ENCODE measurements at regions not wholly inside any gene's neighbourhood (a gene's known extent, or its start where the extent isn't known, plus 50 kb on each side); places are given as distances from the start of the nearest gene placed in this dataset.

GRCh38 chr21:27646056-27646455 lies 679.2 kb upstream of the ADAMTS5 start:
- no peak for DNase-seq (ENCODE audit: low read depth)

GRCh38 chr21:27645285-27645684 lies 678.4 kb upstream of the ADAMTS5 start:
- DNase-seq (ENCODE audit: low read depth) = no peak

GRCh38 chr21:27643326-27643725 lies 676.4 kb upstream of the ADAMTS5 start:
- DNase-seq (ENCODE audit: low read depth) = no peak

GRCh38 chr21:27639286-27639685 lies 672.4 kb upstream of the ADAMTS5 start:
- DNase-seq (ENCODE audit: low read depth) = no peak

GRCh38 chr21:27636656-27637055 lies 669.8 kb upstream of the ADAMTS5 start:
- DNase-seq (ENCODE audit: low read depth) = no peak

- no peak for DNase-seq (ENCODE audit: low read depth)
Measured at GRCh38 chr21:27633631-27634030, 666.7 kb upstream of the ADAMTS5 start.

- no peak for DNase-seq (ENCODE audit: low read depth)
Measured at GRCh38 chr21:27631471-27631870, 664.6 kb upstream of the ADAMTS5 start.

- DNase-seq (ENCODE audit: low read depth) = no peak
Measured at GRCh38 chr21:27622631-27623030, 655.7 kb upstream of the ADAMTS5 start.

GRCh38 chr21:27614231-27614630 lies 647.3 kb upstream of the ADAMTS5 start:
- no peak for DNase-seq (ENCODE audit: low read depth)

- DNase-seq (ENCODE audit: low read depth) = no peak
Measured at GRCh38 chr21:27606422-27606821, 639.5 kb upstream of the ADAMTS5 start.

- DNase-seq (ENCODE audit: low read depth) = no peak
Measured at GRCh38 chr21:27596196-27596595, 629.3 kb upstream of the ADAMTS5 start.

- DNase-seq (ENCODE audit: low read depth) = no peak
Measured at GRCh38 chr21:27595716-27596115, 628.8 kb upstream of the ADAMTS5 start.

- DNase-seq (ENCODE audit: low read depth) = no peak
Measured at GRCh38 chr21:27590271-27590670, 623.4 kb upstream of the ADAMTS5 start.

- DNase-seq (ENCODE audit: low read depth) = no peak
Measured at GRCh38 chr21:27589781-27590180, 622.9 kb upstream of the ADAMTS5 start.

GRCh38 chr21:27586986-27587385 lies 620.1 kb upstream of the ADAMTS5 start:
- DNase-seq (ENCODE audit: low read depth) = no peak

- no peak for DNase-seq (ENCODE audit: low read depth)
Measured at GRCh38 chr21:27586326-27586725, 619.4 kb upstream of the ADAMTS5 start.

GRCh38 chr21:27584256-27584655 lies 617.4 kb upstream of the ADAMTS5 start:
- no peak for DNase-seq (ENCODE audit: low read depth)

- DNase-seq (ENCODE audit: low read depth) = no peak
Measured at GRCh38 chr21:27582948-27583430, 616.1 kb upstream of the ADAMTS5 start.

GRCh38 chr21:27582246-27582947 lies 615.5 kb upstream of the ADAMTS5 start:
- DNase-seq (ENCODE audit: low read depth) = no peak

GRCh38 chr21:27581168-27581567 lies 614.3 kb upstream of the ADAMTS5 start:
- no peak for DNase-seq (ENCODE audit: low read depth)

GRCh38 chr21:27580276-27580675 lies 613.4 kb upstream of the ADAMTS5 start:
- DNase-seq (ENCODE audit: low read depth) = no peak

- DNase-seq (ENCODE audit: low read depth) = no peak
Measured at GRCh38 chr21:27578741-27579265, 611.9 kb upstream of the ADAMTS5 start.

GRCh38 chr21:27572696-27573095 lies 605.8 kb upstream of the ADAMTS5 start:
- DNase-seq (ENCODE audit: low read depth) = no peak

GRCh38 chr21:27571706-27572105 lies 604.8 kb upstream of the ADAMTS5 start:
- DNase-seq (ENCODE audit: low read depth) = no peak
